Progenitor cell of endocrine pancreas (in vitro differentiated cells): ENCODE measurements at regions not wholly inside any gene's neighbourhood (a gene's known extent, or its start where the extent isn't known, plus 50 kb on each side); places are given as distances from the start of the nearest gene placed in this dataset.

Source experiments
- DNase-seq: peaks from one replicate; pipeline ENCODE4 v3.0.0; 2021; ENCODE audit warnings: low spot score; ENCODE audit not compliant: unreplicated experiment
- H3K27ac Mint-ChIP-seq: 2 replicates; pipeline ENCODE4 v1.8.0; 2021; ENCODE audit warnings: mild to moderate bottlenecking, moderate library complexity, mixed read lengths
- H3K27me3 Mint-ChIP-seq: 2 replicates; pipeline ENCODE4 v1.8.0; 2021; ENCODE audit warnings: mixed read lengths
- H3K36me3 Mint-ChIP-seq: 2 replicates; pipeline ENCODE4 v1.8.0; 2022; ENCODE audit warnings: mixed read lengths; ENCODE audit not compliant: insufficient read depth
- H3K4me1 Mint-ChIP-seq: 2 replicates; pipeline ENCODE4 v1.8.0; 2021; ENCODE audit warnings: low read depth, mixed read lengths
- H3K4me3 Mint-ChIP-seq: 2 replicates; pipeline ENCODE4 v1.8.0; 2021; ENCODE audit warnings: low read depth, mild to moderate bottlenecking, moderate library complexity, mixed read lengths
- H3K9me3 Mint-ChIP-seq: 2 replicates; pipeline ENCODE4 v1.8.0; 2021; ENCODE audit warnings: low read depth, mixed read lengths
- CTCF ChIP-seq: fragments of 200-600 bp; sonication (generic); IDR thresholded peaks from one replicate; pipeline ENCODE4 v1.5.0; 2021; ENCODE audit warnings: antibody characterized with exemption, mild to moderate bottlenecking; ENCODE audit not compliant: unreplicated experiment

GRCh38 chr21:35329940-35330660, 281.0 kb upstream of the RUNX1 start:
- H3K4me3 Mint-ChIP-seq = no peak overlapping the region
- TF ChIP-seq CTCF = no peak
- H3K27me3 Mint-ChIP-seq = peaks cover 4% of the 10 kb centered on the region
- no peaks in the 10 kb centered on the region for H3K36me3 Mint-ChIP-seq
- H3K27ac Mint-ChIP-seq = no peak overlapping the region
- H3K4me1 Mint-ChIP-seq = peaks cover 12% of the 10 kb centered on the region
- no peak for DNase-seq
- no peaks in the 10 kb centered on the region for H3K9me3 Mint-ChIP-seq

GRCh38 chr21:35328856-35329455, 279.9 kb upstream of the RUNX1 start:
- Mint-ChIP-seq H3K4me1 (peaks cover 15% of the 10 kb centered on the region), H3K27ac (no peak overlapping the region), H3K4me3 (no peak overlapping the region), H3K36me3 (no peaks in the 10 kb centered on the region), H3K9me3 (no peaks in the 10 kb centered on the region), H3K27me3 (peaks cover 4% of the 10 kb centered on the region)
- no peak for DNase-seq
- TF ChIP-seq CTCF = no peak

GRCh38 chr21:35326677-35327076, 277.6 kb upstream of the RUNX1 start:
- DNase-seq = no peak
- Mint-ChIP-seq H3K36me3 (no peaks in the 10 kb centered on the region), H3K4me1 (peaks cover 13% of the 10 kb centered on the region), H3K9me3 (no peaks in the 10 kb centered on the region), H3K27me3 (peaks cover 4% of the 10 kb centered on the region), H3K4me3 (no peak overlapping the region), H3K27ac (no peak overlapping the region)
- no peak for TF ChIP-seq CTCF

GRCh38 chr21:35325953-35326352, 276.9 kb upstream of the RUNX1 start:
- peaks cover 4% of the 10 kb centered on the region for H3K27me3 Mint-ChIP-seq
- H3K36me3 Mint-ChIP-seq = no peaks in the 10 kb centered on the region
- no peak overlapping the region for H3K27ac Mint-ChIP-seq
- peaks cover 19% of the 10 kb centered on the region for H3K4me1 Mint-ChIP-seq
- no peak overlapping the region for H3K4me3 Mint-ChIP-seq
- TF ChIP-seq CTCF = no peak
- no peak for DNase-seq
- H3K9me3 Mint-ChIP-seq = no peaks in the 10 kb centered on the region

- TF ChIP-seq CTCF = no peak
- no peak overlapping the region for H3K27ac Mint-ChIP-seq
- peaks cover 4% of the 10 kb centered on the region for H3K27me3 Mint-ChIP-seq
- no peaks in the 10 kb centered on the region for H3K9me3 Mint-ChIP-seq
- H3K36me3 Mint-ChIP-seq = no peaks in the 10 kb centered on the region
- DNase-seq = no peak
- no peak overlapping the region for H3K4me3 Mint-ChIP-seq
- peaks cover 16% of the 10 kb centered on the region for H3K4me1 Mint-ChIP-seq
Observed at GRCh38 chr21:35324372-35325220, 275.5 kb upstream of the RUNX1 start.
